ENCODE measurements at regions not wholly inside any gene's neighbourhood (a gene's known extent, or its start where the extent isn't known, plus 50 kb on each side); places are given as distances from the start of the nearest gene placed in this dataset.

DNA sequence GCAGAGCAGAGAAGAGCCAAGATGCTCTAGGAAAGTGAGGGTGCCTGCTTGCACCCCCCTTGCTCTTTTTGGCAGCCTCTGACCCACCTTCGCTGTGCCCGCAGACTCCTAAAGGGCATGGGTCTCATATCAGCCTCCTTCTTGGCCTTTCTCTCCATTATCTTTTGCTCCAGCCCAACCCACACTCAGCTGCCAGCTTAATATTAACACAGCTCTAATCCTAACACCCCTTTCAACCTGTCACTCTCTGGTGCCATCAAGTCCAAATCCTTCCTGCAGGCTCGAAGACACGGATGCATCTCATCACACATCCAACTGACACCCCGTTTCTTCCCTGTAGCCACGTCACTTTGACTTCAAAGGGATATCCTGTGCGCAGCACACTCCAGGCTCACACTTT, 171.6 kb upstream of the AUTS2 start:
- TF ChIP-seq, protein P1, sequence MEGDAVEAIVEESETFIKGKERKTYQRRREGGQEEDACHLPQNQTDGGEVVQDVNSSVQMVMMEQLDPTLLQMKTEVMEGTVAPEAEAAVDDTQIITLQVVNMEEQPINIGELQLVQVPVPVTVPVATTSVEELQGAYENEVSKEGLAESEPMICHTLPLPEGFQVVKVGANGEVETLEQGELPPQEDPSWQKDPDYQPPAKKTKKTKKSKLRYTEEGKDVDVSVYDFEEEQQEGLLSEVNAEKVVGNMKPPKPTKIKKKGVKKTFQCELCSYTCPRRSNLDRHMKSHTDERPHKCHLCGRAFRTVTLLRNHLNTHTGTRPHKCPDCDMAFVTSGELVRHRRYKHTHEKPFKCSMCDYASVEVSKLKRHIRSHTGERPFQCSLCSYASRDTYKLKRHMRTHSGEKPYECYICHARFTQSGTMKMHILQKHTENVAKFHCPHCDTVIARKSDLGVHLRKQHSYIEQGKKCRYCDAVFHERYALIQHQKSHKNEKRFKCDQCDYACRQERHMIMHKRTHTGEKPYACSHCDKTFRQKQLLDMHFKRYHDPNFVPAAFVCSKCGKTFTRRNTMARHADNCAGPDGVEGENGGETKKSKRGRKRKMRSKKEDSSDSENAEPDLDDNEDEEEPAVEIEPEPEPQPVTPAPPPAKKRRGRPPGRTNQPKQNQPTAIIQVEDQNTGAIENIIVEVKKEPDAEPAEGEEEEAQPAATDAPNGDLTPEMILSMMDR (IDR thresholded peaks at IDR 0.05) = no peak
- no peak for TF ChIP-seq POLR2A (IDR thresholded peaks at IDR 0.05)
